ENCODE measurements at regions not wholly inside any gene's neighbourhood (a gene's known extent, or its start where the extent isn't known, plus 50 kb on each side); places are given as distances from the start of the nearest gene placed in this dataset.

DNA sequence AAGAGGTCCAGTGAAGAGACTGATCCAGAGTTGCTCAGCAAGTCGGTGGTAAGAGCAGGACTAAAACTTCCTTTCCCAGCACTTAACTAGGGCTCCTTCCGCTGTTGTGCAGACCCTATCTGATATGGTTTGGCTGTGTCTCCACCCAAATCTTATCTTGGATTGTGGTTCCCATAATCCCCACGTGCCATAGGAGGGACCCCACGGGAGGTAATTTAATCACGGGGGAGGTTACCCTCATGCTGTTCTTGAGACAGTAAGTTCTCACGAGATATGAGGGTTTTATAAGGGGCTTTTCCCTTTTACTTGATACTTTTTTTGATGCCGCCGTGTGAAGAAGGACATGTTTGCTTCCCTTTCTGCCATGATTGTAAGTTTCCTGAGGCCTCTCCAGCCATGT is 221.9 kb upstream of the GLRA1 start:
- Histone ChIP-seq H3K9me3 (ENCODE audit: control insufficient read depth in 2 of 2, insufficient read depth in 1 of 2, low read length in 1 of 2) (no peaks in the 10 kb centered on the region), H3K4me1 (ENCODE audit: control insufficient read depth in 2 of 2, insufficient read depth in 2 of 2, low read length in 2 of 2) (no peaks in the 10 kb centered on the region), H3K27ac (ENCODE audit: low read depth in 1 of 2, low read length in 1 of 2) (no peak overlapping the region), H3K36me3 (ENCODE audit: control insufficient read depth in 2 of 2, insufficient read depth in 2 of 2, low read length in 1 of 2) (no peaks in the 10 kb centered on the region), H3K27me3 (ENCODE audit: control insufficient read depth in 2 of 2, insufficient read depth in 1 of 2, low read length in 1 of 2) (no peaks in the 10 kb centered on the region), H3K4me3 (ENCODE audit: low read length in 2 of 2) (no peak overlapping the region)
- DNase-seq (ENCODE audit: low read depth in 6 of 9, low spot score in 9 of 9) = no peak
- WGBS = 86% methylated on average over 8 of the region's 8 CpGs

DNA sequence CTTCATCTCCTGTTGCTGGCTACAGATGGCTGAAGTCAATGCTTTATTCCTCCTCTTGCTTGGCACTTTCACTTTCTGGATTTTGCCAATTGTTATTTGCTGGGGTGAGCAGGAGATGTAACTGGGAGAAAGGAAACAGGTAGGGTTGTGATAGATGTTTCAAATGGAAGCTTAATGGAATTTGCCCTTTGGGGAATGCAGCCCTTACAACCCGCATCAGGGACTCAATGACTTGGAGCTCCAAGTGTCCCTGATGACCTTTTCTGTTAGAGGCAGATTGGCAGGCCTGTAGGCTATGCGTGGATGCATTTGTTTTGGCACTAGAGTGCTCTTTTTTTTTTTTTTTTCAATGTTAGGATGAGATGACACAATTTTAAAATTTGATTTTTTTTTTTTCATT is 219.9 kb upstream of the GLRA1 start:
- H3K27ac ChIP-seq (ENCODE audit: low read depth in 1 of 2, low read length in 1 of 2) = no peak overlapping the region
- no peaks in the 10 kb centered on the region for H3K27me3 ChIP-seq (ENCODE audit: control insufficient read depth in 2 of 2, insufficient read depth in 1 of 2, low read length in 1 of 2)
- H3K4me1 ChIP-seq (ENCODE audit: control insufficient read depth in 2 of 2, insufficient read depth in 2 of 2, low read length in 2 of 2) = no peaks in the 10 kb centered on the region
- no peaks in the 10 kb centered on the region for H3K36me3 ChIP-seq (ENCODE audit: control insufficient read depth in 2 of 2, insufficient read depth in 2 of 2, low read length in 1 of 2)
- no peak for DNase-seq (ENCODE audit: low read depth in 6 of 9, low spot score in 9 of 9)
- H3K9me3 ChIP-seq (ENCODE audit: control insufficient read depth in 2 of 2, insufficient read depth in 1 of 2, low read length in 1 of 2) = no peaks in the 10 kb centered on the region
- 96% methylated on average over 2 of the region's 2 CpGs for WGBS
- no peak overlapping the region for H3K4me3 ChIP-seq (ENCODE audit: low read length in 2 of 2)

DNA sequence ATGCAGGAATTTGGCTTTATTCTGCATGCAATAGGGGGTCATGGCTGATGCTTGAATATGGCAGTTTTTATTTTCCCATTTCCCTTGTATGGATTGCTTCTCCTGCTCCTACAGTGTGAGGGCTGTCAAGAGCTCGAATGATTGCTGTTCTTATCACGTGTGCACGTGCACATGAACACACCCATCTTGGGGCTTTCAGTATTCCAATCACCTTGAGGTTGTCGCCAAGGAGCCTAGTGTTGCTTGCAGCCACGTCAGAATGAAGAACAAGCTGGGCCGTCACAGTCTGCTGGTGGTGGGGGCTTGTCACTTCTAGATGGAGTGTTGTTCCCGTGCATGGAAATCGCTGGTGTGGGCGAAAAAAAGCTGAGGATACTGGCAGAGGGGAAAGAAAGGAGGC is 219.4 kb upstream of the GLRA1 start:
- 87% methylated on average over 9 of the region's 9 CpGs for WGBS

DNA sequence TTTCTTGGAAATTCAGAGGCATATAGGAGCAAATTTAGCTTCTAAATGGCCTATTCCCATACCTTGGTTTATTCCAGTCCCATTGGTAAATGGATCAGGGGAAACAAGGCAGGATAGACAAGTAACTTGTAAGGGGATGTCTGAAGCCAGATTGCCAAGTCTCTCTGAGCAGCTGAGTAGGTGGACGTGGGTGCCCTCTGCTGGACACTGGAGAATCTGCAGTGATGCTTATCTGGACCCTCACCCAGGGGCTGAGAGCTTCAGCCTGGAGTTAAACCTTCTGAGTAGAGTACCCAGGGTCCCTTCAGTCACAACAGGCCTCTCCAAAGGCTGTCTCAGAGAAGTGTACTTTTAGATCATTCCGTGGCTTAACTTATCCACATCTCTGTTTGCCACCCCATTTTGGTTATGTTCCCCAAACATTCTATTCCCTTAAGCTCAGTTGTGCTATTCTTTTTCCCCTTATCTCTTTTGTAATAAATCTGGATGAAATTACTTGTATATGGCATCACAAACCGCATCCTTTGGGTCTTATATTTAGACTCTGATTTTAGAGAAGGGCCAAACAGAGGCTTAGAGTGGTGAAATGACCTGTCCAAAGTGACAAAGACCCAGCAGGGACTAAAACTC is 218.3 kb upstream of the GLRA1 start:
- DNase-seq (ENCODE audit: low read depth in 6 of 9, low spot score in 9 of 9) = peak in 7 of 9 donors; percentile 2 to 55 (median 15)
- Histone ChIP-seq H3K4me3 (ENCODE audit: low read length in 2 of 2) (no peak overlapping the region), H3K27ac (ENCODE audit: low read depth in 1 of 2, low read length in 1 of 2) (no peak overlapping the region), H3K27me3 (ENCODE audit: control insufficient read depth in 2 of 2, insufficient read depth in 1 of 2, low read length in 1 of 2) (no peaks in the 10 kb centered on the region), H3K4me1 (ENCODE audit: control insufficient read depth in 2 of 2, insufficient read depth in 2 of 2, low read length in 2 of 2) (no peaks in the 10 kb centered on the region), H3K36me3 (ENCODE audit: control insufficient read depth in 2 of 2, insufficient read depth in 2 of 2, low read length in 1 of 2) (no peaks in the 10 kb centered on the region), H3K9me3 (ENCODE audit: control insufficient read depth in 2 of 2, insufficient read depth in 1 of 2, low read length in 1 of 2) (no peaks in the 10 kb centered on the region)
- WGBS = 30% methylated on average over 3 of the region's 3 CpGs

More for the DNA sequence above, 219.4 kb upstream of the GLRA1 start:
- no peak overlapping the region for H3K27ac ChIP-seq (ENCODE audit: low read depth in 1 of 2, low read length in 1 of 2)
- no peaks in the 10 kb centered on the region for H3K4me1 ChIP-seq (ENCODE audit: control insufficient read depth in 2 of 2, insufficient read depth in 2 of 2, low read length in 2 of 2)
- H3K4me3 ChIP-seq (ENCODE audit: low read length in 2 of 2) = no peak overlapping the region
- no peak for DNase-seq (ENCODE audit: low read depth in 6 of 9, low spot score in 9 of 9)
- H3K27me3 ChIP-seq (ENCODE audit: control insufficient read depth in 2 of 2, insufficient read depth in 1 of 2, low read length in 1 of 2) = no peaks in the 10 kb centered on the region
- no peaks in the 10 kb centered on the region for H3K36me3 ChIP-seq (ENCODE audit: control insufficient read depth in 2 of 2, insufficient read depth in 2 of 2, low read length in 1 of 2)
- H3K9me3 ChIP-seq (ENCODE audit: control insufficient read depth in 2 of 2, insufficient read depth in 1 of 2, low read length in 1 of 2) = no peaks in the 10 kb centered on the region

DNA sequence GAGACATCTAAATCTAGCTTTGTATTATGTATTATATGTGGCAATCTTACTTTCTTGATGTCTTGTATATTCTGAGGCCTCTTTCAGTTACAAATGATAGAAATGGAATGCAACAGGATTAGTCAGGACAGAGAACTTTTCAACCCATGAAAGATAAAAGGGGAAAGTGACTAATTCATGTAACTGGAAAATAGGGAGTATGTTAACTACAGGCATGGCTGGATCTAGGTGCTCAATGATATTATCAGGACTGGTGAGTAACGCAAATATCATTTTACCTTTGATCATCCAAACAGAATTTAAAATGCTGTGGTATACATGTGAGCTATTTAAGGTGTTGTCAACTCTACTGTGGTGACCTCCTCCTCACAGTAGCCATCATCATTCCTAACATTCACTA is 215.7 kb upstream of the GLRA1 start:
- H3K4me3 ChIP-seq (ENCODE audit: low read length in 2 of 2) = no peak overlapping the region
- no peak overlapping the region for H3K27ac ChIP-seq (ENCODE audit: low read depth in 1 of 2, low read length in 1 of 2)
- H3K4me1 ChIP-seq (ENCODE audit: control insufficient read depth in 2 of 2, insufficient read depth in 2 of 2, low read length in 2 of 2) = no peaks in the 10 kb centered on the region
- WGBS = 94% methylated on average over 1 of the region's 1 CpG
- H3K36me3 ChIP-seq (ENCODE audit: control insufficient read depth in 2 of 2, insufficient read depth in 2 of 2, low read length in 1 of 2) = no peaks in the 10 kb centered on the region
- DNase-seq (ENCODE audit: low read depth in 6 of 9, low spot score in 9 of 9) = no peak
- H3K27me3 ChIP-seq (ENCODE audit: control insufficient read depth in 2 of 2, insufficient read depth in 1 of 2, low read length in 1 of 2) = no peaks in the 10 kb centered on the region
- no peaks in the 10 kb centered on the region for H3K9me3 ChIP-seq (ENCODE audit: control insufficient read depth in 2 of 2, insufficient read depth in 1 of 2, low read length in 1 of 2)

DNA sequence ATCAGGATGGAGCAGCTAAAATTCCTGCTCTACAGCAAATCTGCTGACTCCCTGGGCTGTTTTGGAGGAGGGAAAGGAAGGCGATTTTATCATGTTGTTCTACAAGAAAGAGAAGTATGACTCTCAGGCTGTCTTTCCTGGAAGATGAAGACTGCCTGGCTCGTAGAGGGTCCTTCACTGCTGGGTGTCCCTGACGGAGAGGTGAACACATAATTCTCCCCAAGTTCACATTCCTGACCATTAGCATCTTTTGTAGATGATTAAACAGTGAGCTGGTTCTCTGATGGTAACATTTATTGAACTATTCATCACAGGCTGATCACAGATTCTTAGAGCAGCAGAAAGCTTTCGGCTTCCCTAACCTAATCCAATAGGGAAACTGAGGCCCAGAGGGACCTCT is 212.4 kb upstream of the GLRA1 start:
- no peak overlapping the region for H3K27ac ChIP-seq (ENCODE audit: low read depth in 1 of 2, low read length in 1 of 2)
- H3K9me3 ChIP-seq (ENCODE audit: control insufficient read depth in 2 of 2, insufficient read depth in 1 of 2, low read length in 1 of 2) = no peaks in the 10 kb centered on the region
- H3K4me1 ChIP-seq (ENCODE audit: control insufficient read depth in 2 of 2, insufficient read depth in 2 of 2, low read length in 2 of 2) = no peaks in the 10 kb centered on the region
- WGBS = 54% methylated on average over 4 of the region's 4 CpGs
- H3K27me3 ChIP-seq (ENCODE audit: control insufficient read depth in 2 of 2, insufficient read depth in 1 of 2, low read length in 1 of 2) = no peaks in the 10 kb centered on the region
- no peak for DNase-seq (ENCODE audit: low read depth in 6 of 9, low spot score in 9 of 9)
- H3K4me3 ChIP-seq (ENCODE audit: low read length in 2 of 2) = no peak overlapping the region
- no peaks in the 10 kb centered on the region for H3K36me3 ChIP-seq (ENCODE audit: control insufficient read depth in 2 of 2, insufficient read depth in 2 of 2, low read length in 1 of 2)

DNA sequence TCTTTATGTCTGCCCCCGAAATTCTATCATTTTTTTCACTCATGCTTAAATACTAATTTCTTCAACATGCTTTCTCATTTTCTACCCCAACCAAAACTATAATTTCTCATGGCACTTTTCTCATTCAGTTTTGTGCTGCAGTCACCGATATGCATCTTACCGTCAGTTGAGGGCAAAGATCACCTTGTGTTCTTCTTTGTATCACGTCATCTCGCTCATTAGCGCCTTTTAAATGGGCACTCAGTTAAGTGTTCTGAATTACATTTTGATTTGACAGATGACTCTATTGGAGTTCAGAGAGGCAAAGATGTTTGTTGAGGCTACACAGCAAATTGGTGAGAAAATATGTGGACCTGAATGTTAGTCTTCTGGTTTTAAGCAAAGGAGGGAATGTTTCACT is 211.7 kb upstream of the GLRA1 start:
- Histone ChIP-seq H3K36me3 (ENCODE audit: control insufficient read depth in 2 of 2, insufficient read depth in 2 of 2, low read length in 1 of 2) (no peaks in the 10 kb centered on the region), H3K27me3 (ENCODE audit: control insufficient read depth in 2 of 2, insufficient read depth in 1 of 2, low read length in 1 of 2) (no peaks in the 10 kb centered on the region), H3K9me3 (ENCODE audit: control insufficient read depth in 2 of 2, insufficient read depth in 1 of 2, low read length in 1 of 2) (no peaks in the 10 kb centered on the region), H3K27ac (ENCODE audit: low read depth in 1 of 2, low read length in 1 of 2) (no peak overlapping the region), H3K4me3 (ENCODE audit: low read length in 2 of 2) (no peak overlapping the region), H3K4me1 (ENCODE audit: control insufficient read depth in 2 of 2, insufficient read depth in 2 of 2, low read length in 2 of 2) (no peaks in the 10 kb centered on the region)
- DNase-seq (ENCODE audit: low read depth in 6 of 9, low spot score in 9 of 9) = no peak
- WGBS = 84% methylated on average over 6 of the region's 6 CpGs

DNA sequence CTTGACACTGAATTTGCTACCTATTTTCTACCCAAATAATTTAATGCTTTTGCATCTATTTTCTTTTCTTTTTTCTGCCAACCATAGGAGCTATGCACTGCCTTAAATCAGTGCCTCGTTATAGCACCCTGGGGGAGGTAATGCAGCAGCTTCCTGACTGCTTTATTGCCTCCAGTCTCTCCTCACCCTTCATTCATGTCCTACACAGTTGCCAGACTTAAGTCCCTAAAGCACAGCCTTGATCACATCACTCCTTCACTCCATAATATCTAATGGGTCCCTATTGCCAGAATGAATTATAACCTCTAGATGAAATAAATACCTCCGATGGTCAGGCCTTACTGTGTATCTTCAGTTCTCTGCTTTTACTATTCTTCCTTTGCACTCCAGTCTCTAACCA is 211.2 kb upstream of the GLRA1 start:
- Histone ChIP-seq H3K4me1 (ENCODE audit: control insufficient read depth in 2 of 2, insufficient read depth in 2 of 2, low read length in 2 of 2) (no peaks in the 10 kb centered on the region), H3K36me3 (ENCODE audit: control insufficient read depth in 2 of 2, insufficient read depth in 2 of 2, low read length in 1 of 2) (no peaks in the 10 kb centered on the region), H3K27me3 (ENCODE audit: control insufficient read depth in 2 of 2, insufficient read depth in 1 of 2, low read length in 1 of 2) (no peaks in the 10 kb centered on the region), H3K4me3 (ENCODE audit: low read length in 2 of 2) (no peak overlapping the region), H3K9me3 (ENCODE audit: control insufficient read depth in 2 of 2, insufficient read depth in 1 of 2, low read length in 1 of 2) (no peaks in the 10 kb centered on the region), H3K27ac (ENCODE audit: low read depth in 1 of 2, low read length in 1 of 2) (no peak overlapping the region)
- DNase-seq (ENCODE audit: low read depth in 6 of 9, low spot score in 9 of 9) = no peak
- WGBS = 67% methylated on average over 2 of the region's 2 CpGs

DNA sequence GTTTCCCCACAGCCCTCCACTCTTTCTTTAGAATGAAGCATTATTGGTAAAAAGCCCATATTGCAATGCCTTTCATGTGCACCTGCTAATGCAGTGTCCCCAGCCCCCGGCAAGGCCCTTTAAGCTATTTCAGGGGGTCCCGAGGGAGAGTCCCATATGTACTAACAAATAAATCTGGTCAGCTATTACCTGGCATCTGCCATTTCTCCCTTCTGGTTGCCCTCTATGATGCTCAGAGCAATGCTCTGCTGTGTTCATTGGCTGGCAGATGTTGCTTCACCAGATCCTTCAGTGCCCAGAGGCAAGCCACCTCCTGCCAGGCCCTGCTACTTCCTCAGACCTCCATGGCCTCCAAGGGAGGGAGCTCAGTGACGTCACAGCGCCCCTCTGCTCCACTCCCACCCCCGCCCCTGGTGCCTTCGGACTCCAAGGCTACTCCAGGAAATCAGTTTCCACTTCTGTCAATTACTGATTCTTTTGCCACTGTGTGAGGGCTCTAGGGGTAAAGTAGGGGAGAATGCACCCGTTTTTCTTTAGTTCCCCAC is 201.1 kb upstream of the GLRA1 start:
- H3K4me1 ChIP-seq (ENCODE audit: control insufficient read depth in 2 of 2, insufficient read depth in 2 of 2, low read length in 2 of 2) = no peaks in the 10 kb centered on the region
- no peak overlapping the region for H3K27ac ChIP-seq (ENCODE audit: low read depth in 1 of 2, low read length in 1 of 2)
- no peak overlapping the region for H3K4me3 ChIP-seq (ENCODE audit: low read length in 2 of 2)
- no peaks in the 10 kb centered on the region for H3K9me3 ChIP-seq (ENCODE audit: control insufficient read depth in 2 of 2, insufficient read depth in 1 of 2, low read length in 1 of 2)
- 65% methylated on average over 7 of the region's 7 CpGs for WGBS
- H3K36me3 ChIP-seq (ENCODE audit: control insufficient read depth in 2 of 2, insufficient read depth in 2 of 2, low read length in 1 of 2) = no peaks in the 10 kb centered on the region
- DNase-seq (ENCODE audit: low read depth in 6 of 9, low spot score in 9 of 9) = no peak
- H3K27me3 ChIP-seq (ENCODE audit: control insufficient read depth in 2 of 2, insufficient read depth in 1 of 2, low read length in 1 of 2) = no peaks in the 10 kb centered on the region
